ENCODE measurements at regions not wholly inside any gene's neighbourhood (a gene's known extent, or its start where the extent isn't known, plus 50 kb on each side); places are given as distances from the start of the nearest gene placed in this dataset.

DNA sequence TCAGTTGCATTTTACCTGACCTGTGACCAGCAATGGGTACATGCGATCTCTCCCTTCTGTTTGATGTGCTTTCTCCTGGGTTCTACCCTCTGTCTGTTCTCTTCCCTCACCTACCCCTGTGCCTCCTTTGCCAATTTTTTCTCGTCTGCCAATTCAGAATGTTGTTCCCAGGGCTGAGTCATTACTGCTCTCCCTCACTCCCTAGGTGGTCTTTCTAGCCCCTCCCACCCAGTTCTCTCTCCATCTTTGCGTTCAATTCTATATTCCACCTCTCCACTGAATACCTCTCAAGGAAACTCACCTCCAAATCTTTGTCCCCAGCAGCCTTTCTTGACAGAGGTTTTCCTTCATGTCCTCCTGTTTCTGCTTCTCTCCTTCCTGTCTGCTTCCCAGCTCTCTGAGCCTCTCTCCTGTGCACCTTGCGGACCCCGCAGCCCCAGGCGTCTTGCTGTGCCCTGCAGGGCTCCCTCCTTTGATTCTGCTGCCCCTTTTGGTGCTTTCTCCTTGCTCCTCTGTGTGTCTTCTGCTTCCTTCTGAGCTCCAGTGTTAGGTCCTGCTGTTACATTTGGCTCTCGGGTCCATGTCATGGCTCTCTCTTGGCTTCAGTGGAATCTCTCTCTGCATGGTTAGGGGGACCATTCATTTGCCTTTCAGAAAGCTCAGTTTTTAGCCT, 398.2 kb upstream of the TPM1 start:
- TF ChIP-seq POLR2AphosphoS5 (IDR thresholded peaks at IDR 0.05; ENCODE audit: low read depth, low read length) (no peak), POLR2A (IDR thresholded peaks at IDR 0.05; ENCODE audit: low read depth, low read length) (no peak), PAX5 (IDR thresholded peaks at IDR 0.05; ENCODE audit: insufficient read depth, low read length, severe bottlenecking) (no peak), SPI1 (IDR thresholded peaks at IDR 0.05; ENCODE audit: low read depth, low read length) (no peak), POU2F2 (IDR thresholded peaks at IDR 0.05; ENCODE audit: low read depth, low read length) (no peak)
